Keratinocyte (primary cell): ENCODE measurements at regions not wholly inside any gene's neighbourhood (a gene's known extent, or its start where the extent isn't known, plus 50 kb on each side); places are given as distances from the start of the nearest gene placed in this dataset.

Source experiments
- EZH2 ChIP-seq: IDR thresholded peaks from one replicate; pipeline ENCODE4 v1.6.1; 2012; ENCODE audit warnings: inconsistent platforms, mild to moderate bottlenecking, low read length, moderate library complexity
- TF ChIP-seq, protein P1 (sequence below), 3 experiments: IDR thresholded peaks in 1 of 3; conservative IDR thresholded peaks in 1 of 3; optimal IDR thresholded peaks in 1 of 3; 2 replicates in 2 of 3; 3 replicates in 1 of 3; pipeline versions ENCODE3 to v1.5.1; 2011; ENCODE audit warnings: low read length in 3 of 3, mild to moderate bottlenecking in 3 of 3, moderate library complexity in 2 of 3, control low read depth in 1 of 3, inconsistent platforms in 1 of 3; ENCODE audit not compliant: insufficient read depth in 2 of 3; ENCODE audit errors: extremely low read depth in 1 of 3

DNA sequence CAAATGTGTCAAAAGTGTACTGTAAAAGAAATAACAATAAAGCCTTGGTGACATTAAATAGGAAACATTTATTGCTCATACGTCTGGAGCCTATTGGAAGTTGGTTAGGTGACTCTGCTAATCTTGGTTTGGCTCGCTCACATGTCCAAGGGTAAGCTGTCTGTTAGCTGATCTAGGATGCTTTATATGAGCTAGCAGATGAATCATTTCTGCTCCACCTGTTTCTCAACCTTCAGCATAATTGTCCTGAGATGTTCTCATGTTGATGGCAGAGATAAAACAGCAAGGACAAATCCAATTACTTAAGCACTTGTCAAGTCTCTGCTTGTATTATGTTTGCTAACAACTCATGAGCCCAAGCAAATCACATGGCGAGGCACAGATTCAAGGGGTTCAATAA lies 56.0 kb upstream of the CD53 start:
- TF ChIP-seq, protein P1, sequence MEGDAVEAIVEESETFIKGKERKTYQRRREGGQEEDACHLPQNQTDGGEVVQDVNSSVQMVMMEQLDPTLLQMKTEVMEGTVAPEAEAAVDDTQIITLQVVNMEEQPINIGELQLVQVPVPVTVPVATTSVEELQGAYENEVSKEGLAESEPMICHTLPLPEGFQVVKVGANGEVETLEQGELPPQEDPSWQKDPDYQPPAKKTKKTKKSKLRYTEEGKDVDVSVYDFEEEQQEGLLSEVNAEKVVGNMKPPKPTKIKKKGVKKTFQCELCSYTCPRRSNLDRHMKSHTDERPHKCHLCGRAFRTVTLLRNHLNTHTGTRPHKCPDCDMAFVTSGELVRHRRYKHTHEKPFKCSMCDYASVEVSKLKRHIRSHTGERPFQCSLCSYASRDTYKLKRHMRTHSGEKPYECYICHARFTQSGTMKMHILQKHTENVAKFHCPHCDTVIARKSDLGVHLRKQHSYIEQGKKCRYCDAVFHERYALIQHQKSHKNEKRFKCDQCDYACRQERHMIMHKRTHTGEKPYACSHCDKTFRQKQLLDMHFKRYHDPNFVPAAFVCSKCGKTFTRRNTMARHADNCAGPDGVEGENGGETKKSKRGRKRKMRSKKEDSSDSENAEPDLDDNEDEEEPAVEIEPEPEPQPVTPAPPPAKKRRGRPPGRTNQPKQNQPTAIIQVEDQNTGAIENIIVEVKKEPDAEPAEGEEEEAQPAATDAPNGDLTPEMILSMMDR (optimal IDR thresholded peaks at IDR 0.05 in 1 of 3, IDR thresholded peaks at IDR 0.05 in 1 of 3, conservative IDR thresholded peaks at IDR 0.05 in 1 of 3; ENCODE audit: extremely low read depth in 1 of 3, insufficient read depth in 2 of 3, low read length in 3 of 3) = no peak
- TF ChIP-seq EZH2 = no peak
